ENCODE measurements at regions not wholly inside any gene's neighbourhood (a gene's known extent, or its start where the extent isn't known, plus 50 kb on each side); places are given as distances from the start of the nearest gene placed in this dataset.

DNA sequence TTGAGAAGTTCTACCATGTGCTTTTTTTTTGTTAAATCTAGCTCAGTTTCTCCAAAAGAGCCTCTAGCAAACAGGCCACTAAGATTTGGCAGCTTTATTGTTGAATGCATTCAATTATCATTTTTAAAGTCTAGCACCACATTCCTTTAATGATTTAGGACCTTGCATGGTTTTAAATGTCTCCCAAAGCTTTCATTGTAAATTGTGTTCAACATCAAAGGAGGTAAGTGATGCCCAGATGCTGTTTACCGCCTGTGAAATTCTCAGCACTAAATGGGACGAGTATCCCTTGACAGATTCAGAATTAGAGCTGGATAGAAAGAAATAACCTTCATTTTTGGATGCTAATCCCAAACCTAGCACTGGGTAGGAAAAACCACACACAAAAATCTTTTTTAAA lies 112.1 kb upstream of the FAM204A start (continued):
- TF ChIP-seq, protein P1, sequence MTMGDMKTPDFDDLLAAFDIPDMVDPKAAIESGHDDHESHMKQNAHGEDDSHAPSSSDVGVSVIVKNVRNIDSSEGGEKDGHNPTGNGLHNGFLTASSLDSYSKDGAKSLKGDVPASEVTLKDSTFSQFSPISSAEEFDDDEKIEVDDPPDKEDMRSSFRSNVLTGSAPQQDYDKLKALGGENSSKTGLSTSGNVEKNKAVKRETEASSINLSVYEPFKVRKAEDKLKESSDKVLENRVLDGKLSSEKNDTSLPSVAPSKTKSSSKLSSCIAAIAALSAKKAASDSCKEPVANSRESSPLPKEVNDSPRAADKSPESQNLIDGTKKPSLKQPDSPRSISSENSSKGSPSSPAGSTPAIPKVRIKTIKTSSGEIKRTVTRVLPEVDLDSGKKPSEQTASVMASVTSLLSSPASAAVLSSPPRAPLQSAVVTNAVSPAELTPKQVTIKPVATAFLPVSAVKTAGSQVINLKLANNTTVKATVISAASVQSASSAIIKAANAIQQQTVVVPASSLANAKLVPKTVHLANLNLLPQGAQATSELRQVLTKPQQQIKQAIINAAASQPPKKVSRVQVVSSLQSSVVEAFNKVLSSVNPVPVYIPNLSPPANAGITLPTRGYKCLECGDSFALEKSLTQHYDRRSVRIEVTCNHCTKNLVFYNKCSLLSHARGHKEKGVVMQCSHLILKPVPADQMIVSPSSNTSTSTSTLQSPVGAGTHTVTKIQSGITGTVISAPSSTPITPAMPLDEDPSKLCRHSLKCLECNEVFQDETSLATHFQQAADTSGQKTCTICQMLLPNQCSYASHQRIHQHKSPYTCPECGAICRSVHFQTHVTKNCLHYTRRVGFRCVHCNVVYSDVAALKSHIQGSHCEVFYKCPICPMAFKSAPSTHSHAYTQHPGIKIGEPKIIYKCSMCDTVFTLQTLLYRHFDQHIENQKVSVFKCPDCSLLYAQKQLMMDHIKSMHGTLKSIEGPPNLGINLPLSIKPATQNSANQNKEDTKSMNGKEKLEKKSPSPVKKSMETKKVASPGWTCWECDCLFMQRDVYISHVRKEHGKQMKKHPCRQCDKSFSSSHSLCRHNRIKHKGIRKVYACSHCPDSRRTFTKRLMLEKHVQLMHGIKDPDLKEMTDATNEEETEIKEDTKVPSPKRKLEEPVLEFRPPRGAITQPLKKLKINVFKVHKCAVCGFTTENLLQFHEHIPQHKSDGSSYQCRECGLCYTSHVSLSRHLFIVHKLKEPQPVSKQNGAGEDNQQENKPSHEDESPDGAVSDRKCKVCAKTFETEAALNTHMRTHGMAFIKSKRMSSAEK (CRISPR knock-in tag; IDR thresholded peaks at IDR 0.05; ENCODE audit: borderline replicate concordance): no peak
- TF ChIP-seq NFE2L1 (CRISPR knock-in tag; IDR thresholded peaks at IDR 0.05) (no peak), FOXJ3 (CRISPR knock-in tag; IDR thresholded peaks at IDR 0.05; ENCODE audit: borderline replicate concordance) (no peak), TCF7 (CRISPR knock-in tag; IDR thresholded peaks at IDR 0.05; ENCODE audit: low read depth) (no peak)
- TF ChIP-seq, protein P2, sequence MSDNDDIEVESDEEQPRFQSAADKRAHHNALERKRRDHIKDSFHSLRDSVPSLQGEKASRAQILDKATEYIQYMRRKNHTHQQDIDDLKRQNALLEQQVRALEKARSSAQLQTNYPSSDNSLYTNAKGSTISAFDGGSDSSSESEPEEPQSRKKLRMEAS (CRISPR knock-in tag; IDR thresholded peaks at IDR 0.05): no peak

DNA sequence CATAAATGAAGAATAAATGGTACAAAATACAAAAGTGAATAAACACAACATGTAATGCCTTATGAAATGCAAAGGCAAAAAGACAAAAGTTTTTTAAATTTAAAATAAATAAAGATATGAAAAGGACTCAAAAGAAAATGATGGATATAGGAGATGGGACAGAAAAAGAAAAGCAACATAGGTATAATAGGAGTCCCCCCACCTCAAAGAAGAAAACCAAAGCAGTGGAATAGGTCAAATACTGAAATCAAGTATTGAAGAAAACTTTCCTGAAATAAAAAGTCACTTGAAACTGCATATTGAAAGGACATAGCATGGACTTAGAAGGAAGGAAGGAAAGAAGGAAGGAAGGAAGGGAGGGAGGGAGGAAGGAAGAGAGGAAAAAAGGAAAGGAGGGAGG lies 110.0 kb upstream of the FAM204A start:
- Mint-ChIP-seq H3K4me3 (no peak overlapping the region), H3K36me3 (no peaks in the 10 kb centered on the region), H3K9me3 (peaks cover 16% of the 10 kb centered on the region), H3K27ac (no peak overlapping the region), H3K4me1 (peaks cover 4% of the 10 kb centered on the region; the same call in 1 of the 2 replicates), H3K27me3 (ENCODE audit: low read depth) (peaks cover 12% of the 10 kb centered on the region)
- no peak for TF ChIP-seq TCF7 (CRISPR knock-in tag; IDR thresholded peaks at IDR 0.05; ENCODE audit: low read depth)
- no peak for TF ChIP-seq NR2C2 (CRISPR knock-in tag; IDR thresholded peaks at IDR 0.05)
- TF ChIP-seq, protein P3, sequence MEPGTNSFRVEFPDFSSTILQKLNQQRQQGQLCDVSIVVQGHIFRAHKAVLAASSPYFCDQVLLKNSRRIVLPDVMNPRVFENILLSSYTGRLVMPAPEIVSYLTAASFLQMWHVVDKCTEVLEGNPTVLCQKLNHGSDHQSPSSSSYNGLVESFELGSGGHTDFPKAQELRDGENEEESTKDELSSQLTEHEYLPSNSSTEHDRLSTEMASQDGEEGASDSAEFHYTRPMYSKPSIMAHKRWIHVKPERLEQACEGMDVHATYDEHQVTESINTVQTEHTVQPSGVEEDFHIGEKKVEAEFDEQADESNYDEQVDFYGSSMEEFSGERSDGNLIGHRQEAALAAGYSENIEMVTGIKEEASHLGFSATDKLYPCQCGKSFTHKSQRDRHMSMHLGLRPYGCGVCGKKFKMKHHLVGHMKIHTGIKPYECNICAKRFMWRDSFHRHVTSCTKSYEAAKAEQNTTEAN (CRISPR knock-in tag; IDR thresholded peaks at IDR 0.05): no peak
- no peak for TF ChIP-seq ZNF263 (CRISPR knock-in tag; IDR thresholded peaks at IDR 0.05; ENCODE audit: low read depth)
- TF ChIP-seq GABPB1 (CRISPR knock-in tag; IDR thresholded peaks at IDR 0.05): no peak
- no peak for TF ChIP-seq FOXP1 (CRISPR knock-in tag; IDR thresholded peaks at IDR 0.05; ENCODE audit: borderline replicate concordance)
- TF ChIP-seq, protein P4, sequence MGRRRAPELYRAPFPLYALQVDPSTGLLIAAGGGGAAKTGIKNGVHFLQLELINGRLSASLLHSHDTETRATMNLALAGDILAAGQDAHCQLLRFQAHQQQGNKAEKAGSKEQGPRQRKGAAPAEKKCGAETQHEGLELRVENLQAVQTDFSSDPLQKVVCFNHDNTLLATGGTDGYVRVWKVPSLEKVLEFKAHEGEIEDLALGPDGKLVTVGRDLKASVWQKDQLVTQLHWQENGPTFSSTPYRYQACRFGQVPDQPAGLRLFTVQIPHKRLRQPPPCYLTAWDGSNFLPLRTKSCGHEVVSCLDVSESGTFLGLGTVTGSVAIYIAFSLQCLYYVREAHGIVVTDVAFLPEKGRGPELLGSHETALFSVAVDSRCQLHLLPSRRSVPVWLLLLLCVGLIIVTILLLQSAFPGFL (CRISPR knock-in tag; IDR thresholded peaks at IDR 0.05; ENCODE audit: borderline replicate concordance): no peak
- no peak for TF ChIP-seq FOXK1 (CRISPR knock-in tag; IDR thresholded peaks at IDR 0.05)
- no peak for TF ChIP-seq HMGA2 (CRISPR knock-in tag; IDR thresholded peaks at IDR 0.05)
- TF ChIP-seq, protein P5, sequence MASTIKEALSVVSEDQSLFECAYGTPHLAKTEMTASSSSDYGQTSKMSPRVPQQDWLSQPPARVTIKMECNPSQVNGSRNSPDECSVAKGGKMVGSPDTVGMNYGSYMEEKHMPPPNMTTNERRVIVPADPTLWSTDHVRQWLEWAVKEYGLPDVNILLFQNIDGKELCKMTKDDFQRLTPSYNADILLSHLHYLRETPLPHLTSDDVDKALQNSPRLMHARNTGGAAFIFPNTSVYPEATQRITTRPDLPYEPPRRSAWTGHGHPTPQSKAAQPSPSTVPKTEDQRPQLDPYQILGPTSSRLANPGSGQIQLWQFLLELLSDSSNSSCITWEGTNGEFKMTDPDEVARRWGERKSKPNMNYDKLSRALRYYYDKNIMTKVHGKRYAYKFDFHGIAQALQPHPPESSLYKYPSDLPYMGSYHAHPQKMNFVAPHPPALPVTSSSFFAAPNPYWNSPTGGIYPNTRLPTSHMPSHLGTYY (CRISPR knock-in tag; IDR thresholded peaks at IDR 0.05): no peak
- ChIA-PET CTCF (interaction anchor here (2.1 kb wide), 1 partner anchor 7 kb away, joined by 7 read pairs; no protein-coding TSS in a partner anchor), POLR2A (no interaction called here)
- ATAC-seq (no peak), DNase-seq (ENCODE audit: low spot score) (no peak)

DNA sequence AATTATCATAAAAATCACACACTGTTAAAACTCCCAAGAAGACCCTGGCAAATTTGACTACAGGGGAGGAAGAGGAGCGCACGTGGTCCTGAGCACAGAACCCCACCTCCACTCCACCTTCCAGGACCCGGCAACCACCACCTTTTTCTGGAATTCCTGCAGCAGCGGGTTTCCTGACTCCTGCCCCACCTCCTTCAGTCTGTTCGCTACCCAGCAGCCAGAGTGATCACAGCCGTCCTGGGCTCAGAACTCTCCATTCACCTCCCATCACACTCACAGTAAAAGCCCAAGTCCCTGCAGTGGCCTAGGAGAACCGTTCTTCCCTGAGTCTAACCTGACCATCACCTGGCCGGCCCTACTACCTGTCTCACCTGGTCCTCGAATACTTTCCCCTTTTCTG lies 107.4 kb upstream of the FAM204A start:
- ATAC-seq (peak; percentile 75), DNase-seq (ENCODE audit: low spot score) (no peak)
- H3K27me3 Mint-ChIP-seq (ENCODE audit: low read depth): peaks cover 12% of the 10 kb centered on the region
- peaks cover 16% of the 10 kb centered on the region for H3K9me3 Mint-ChIP-seq
- ChIA-PET POLR2A (interaction anchor here (0.6 kb wide), 1 partner anchor 605 kb away, joined by 3 read pairs; no protein-coding TSS in a partner anchor), CTCF (interaction anchor here (1.4 kb wide), 1 partner anchor 95 kb away, joined by 4 read pairs; no protein-coding TSS in a partner anchor)
- H3K36me3 Mint-ChIP-seq: no peaks in the 10 kb centered on the region
- H3K27ac Mint-ChIP-seq: no peak overlapping the region
- no peak overlapping the region for H3K4me3 Mint-ChIP-seq
- H3K4me1 Mint-ChIP-seq: peaks cover 4% of the 10 kb centered on the region; the same call in 1 of the 2 replicates
- TF ChIP-seq, protein P6, sequence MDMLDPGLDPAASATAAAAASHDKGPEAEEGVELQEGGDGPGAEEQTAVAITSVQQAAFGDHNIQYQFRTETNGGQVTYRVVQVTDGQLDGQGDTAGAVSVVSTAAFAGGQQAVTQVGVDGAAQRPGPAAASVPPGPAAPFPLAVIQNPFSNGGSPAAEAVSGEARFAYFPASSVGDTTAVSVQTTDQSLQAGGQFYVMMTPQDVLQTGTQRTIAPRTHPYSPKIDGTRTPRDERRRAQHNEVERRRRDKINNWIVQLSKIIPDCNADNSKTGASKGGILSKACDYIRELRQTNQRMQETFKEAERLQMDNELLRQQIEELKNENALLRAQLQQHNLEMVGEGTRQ (CRISPR knock-in tag; IDR thresholded peaks at IDR 0.05): no peak
- TF ChIP-seq, protein P7, sequence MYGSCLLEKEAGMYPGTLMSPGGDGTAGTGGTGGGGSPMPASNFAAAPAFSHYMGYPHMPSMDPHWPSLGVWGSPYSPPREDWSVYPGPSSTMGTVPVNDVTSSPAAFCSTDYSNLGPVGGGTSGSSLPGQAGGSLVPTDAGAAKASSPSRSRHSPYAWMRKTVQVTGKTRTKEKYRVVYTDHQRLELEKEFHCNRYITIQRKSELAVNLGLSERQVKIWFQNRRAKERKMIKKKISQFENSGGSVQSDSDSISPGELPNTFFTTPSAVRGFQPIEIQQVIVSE (CRISPR knock-in tag; IDR thresholded peaks at IDR 0.05; ENCODE audit: borderline replicate concordance): no peak
- TF ChIP-seq ETV6 (CRISPR knock-in tag; IDR thresholded peaks at IDR 0.05): no peak
- no peak for TF ChIP-seq GTF2I (CRISPR knock-in tag; conservative IDR thresholded peaks at IDR 0.05)
- no peak for TF ChIP-seq FOXP1 (CRISPR knock-in tag; IDR thresholded peaks at IDR 0.05; ENCODE audit: borderline replicate concordance)
- TF ChIP-seq, protein P8, sequence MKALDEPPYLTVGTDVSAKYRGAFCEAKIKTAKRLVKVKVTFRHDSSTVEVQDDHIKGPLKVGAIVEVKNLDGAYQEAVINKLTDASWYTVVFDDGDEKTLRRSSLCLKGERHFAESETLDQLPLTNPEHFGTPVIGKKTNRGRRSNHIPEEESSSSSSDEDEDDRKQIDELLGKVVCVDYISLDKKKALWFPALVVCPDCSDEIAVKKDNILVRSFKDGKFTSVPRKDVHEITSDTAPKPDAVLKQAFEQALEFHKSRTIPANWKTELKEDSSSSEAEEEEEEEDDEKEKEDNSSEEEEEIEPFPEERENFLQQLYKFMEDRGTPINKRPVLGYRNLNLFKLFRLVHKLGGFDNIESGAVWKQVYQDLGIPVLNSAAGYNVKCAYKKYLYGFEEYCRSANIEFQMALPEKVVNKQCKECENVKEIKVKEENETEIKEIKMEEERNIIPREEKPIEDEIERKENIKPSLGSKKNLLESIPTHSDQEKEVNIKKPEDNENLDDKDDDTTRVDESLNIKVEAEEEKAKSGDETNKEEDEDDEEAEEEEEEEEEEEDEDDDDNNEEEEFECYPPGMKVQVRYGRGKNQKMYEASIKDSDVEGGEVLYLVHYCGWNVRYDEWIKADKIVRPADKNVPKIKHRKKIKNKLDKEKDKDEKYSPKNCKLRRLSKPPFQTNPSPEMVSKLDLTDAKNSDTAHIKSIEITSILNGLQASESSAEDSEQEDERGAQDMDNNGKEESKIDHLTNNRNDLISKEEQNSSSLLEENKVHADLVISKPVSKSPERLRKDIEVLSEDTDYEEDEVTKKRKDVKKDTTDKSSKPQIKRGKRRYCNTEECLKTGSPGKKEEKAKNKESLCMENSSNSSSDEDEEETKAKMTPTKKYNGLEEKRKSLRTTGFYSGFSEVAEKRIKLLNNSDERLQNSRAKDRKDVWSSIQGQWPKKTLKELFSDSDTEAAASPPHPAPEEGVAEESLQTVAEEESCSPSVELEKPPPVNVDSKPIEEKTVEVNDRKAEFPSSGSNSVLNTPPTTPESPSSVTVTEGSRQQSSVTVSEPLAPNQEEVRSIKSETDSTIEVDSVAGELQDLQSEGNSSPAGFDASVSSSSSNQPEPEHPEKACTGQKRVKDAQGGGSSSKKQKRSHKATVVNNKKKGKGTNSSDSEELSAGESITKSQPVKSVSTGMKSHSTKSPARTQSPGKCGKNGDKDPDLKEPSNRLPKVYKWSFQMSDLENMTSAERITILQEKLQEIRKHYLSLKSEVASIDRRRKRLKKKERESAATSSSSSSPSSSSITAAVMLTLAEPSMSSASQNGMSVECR (CRISPR knock-in tag; IDR thresholded peaks at IDR 0.05; ENCODE audit: borderline replicate concordance): no peak
